HG02938 (cell line): ENCODE measurements at regions not wholly inside any gene's neighbourhood (a gene's known extent, or its start where the extent isn't known, plus 50 kb on each side); places are given as distances from the start of the nearest gene placed in this dataset.

Source experiments
- ATAC-seq: cut with Tn5 transposase; IDR thresholded peaks from one replicate; pipeline ENCODE4 v1.9.1; 2021; ENCODE audit warnings: mild to moderate bottlenecking, moderate library complexity; ENCODE audit not compliant: unreplicated experiment

DNA sequence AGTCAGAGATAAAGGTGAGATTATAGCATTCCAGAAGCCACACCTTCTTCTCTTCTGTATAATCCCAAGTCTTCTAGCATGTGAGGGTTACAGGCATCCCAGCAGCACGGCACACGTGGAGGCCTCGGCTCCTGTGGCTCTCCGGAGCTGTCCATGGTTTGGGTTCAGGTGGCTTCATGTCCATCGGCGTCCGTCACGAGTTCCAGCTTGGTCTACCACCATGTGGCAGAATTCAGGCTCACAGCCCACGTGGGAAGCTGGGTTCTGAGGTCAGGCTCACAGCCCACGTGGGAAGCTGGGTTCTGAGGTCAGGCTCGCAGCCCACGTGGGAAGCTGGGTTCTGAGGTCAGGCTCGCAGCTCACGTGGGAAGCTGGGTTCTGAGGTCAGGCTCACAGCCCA, 378.3 kb upstream of the SALL3 start:
- ATAC-seq: no peak

GRCh38 chr18:78601923-78602322, 377.7 kb upstream of the SALL3 start:
- no peak for ATAC-seq

- no peak for ATAC-seq
Observed at GRCh38 chr18:78602430-78602829, 377.2 kb upstream of the SALL3 start.

GRCh38 chr18:78603102-78603983, 376.3 kb upstream of the SALL3 start:
- no peak for ATAC-seq

DNA sequence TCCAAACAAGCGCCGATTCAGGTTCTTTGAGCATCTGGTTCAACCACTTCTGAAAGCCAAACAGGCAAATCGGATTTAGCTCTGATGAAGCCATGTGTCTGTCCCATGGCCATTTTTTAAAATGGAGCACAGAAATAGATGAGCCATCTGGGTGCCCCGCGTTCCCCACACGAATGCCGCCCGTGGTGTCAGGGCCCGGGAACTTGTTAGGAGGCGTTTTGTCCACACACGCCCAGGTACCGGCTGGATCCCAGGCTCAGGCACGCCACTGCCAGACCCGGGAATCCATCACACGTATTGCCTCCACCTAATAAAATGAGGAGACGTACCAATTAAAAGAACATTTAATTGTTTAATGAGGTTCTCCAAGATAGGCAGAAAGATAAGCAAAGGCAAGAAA, 374.4 kb upstream of the SALL3 start:
- ATAC-seq: no peak

DNA sequence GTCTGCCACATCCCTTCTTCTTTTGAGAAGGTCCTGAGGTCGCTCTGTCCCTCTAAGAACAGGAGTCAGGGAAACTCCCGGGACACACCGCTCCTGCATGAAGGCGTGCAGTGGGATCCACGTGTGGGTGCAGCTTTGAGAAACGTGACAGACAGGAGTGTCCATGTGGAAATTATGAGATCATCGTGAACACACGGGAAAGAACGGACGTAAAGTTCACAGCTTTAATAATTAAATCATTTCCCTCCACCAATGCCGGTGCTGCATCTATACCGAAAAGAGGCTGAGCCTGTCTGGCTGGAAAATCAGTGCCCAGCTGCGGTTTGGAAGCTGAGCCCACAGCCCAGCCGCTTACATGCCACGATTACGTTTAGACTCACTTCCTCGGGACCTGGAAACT, 372.4 kb upstream of the SALL3 start:
- no peak for ATAC-seq

DNA sequence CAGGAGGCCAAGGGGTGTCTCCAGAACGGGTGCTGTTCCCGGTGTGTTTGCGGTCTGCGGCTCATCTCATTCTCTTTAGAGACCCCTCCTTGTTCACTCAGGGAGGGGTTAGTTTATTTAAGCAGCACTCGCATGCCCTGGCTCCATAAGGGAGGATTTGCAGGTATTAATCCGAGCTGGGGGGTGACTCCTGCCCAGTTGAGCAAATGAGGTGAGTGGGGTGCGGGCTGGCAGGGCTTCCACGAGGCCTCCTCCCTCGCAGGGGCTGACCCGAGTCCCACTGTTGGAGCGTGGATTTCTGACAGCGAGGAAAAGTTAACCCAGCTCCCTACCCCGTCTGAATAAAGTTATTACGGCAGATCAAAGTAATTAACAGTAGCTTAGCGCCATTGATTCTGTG, 371.8 kb upstream of the SALL3 start:
- ATAC-seq: no peak

- ATAC-seq: no peak
Observed at GRCh38 chr18:78610179-78610578, 369.4 kb upstream of the SALL3 start.

- no peak for ATAC-seq
Observed at GRCh38 chr18:78611201-78611800, 368.3 kb upstream of the SALL3 start.

GRCh38 chr18:78611869-78612268, 367.7 kb upstream of the SALL3 start:
- no peak for ATAC-seq

GRCh38 chr18:78612318-78612717, 367.3 kb upstream of the SALL3 start:
- ATAC-seq: no peak

GRCh38 chr18:78612801-78613200, 366.8 kb upstream of the SALL3 start:
- ATAC-seq: no peak

GRCh38 chr18:78618726-78619125, 360.9 kb upstream of the SALL3 start:
- ATAC-seq: no peak

DNA sequence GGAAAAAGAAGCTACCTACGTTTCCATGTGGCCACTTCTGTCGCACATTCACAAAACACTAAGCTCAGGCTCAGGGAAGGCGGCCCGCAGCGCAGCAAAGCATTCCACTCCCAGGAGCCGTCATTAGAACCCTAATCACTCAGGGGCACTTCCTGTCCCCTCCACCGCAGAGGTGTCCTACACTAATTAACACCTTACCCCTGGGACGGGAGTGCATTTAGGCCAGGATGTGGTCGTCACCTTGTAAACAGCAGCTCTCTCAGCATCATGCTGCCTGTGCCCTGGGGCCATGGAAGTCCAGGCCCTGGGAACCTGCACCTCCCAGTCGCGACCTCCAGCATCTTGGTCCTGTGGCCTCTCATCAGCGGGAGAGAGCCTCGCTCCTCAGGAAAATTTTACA, 359.8 kb upstream of the SALL3 start:
- no peak for ATAC-seq

- ATAC-seq: no peak
Observed at GRCh38 chr18:78620326-78620725, 359.3 kb upstream of the SALL3 start.

DNA sequence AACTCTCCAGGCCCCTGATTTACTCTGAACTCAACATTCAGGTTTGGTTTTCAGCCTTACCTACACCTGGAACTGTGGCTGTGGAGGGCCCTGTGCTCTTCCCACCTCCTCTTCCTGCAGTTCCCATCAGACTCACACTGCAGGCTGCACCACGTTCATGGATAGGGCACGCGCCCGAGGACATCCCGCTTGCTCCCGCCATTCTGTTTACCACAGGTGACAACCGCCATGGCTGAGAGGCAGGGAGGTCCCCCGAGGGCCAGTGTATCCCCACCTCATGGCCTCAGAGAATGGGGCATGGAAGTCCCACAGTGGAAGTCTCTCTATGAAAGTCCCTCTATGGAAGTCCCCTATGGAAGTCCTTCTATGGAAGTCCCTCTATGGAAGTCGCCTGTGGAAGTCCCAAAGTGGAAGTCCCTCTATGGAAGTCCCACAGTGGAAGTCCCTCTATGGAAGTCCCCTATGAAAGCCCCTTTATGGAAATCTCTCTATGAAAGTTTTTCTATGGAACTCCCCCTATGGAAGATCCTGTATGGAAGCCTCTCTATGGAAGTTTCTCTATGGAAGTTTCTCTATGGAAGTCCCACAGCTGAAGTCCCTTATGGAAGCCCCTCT, 358.4 kb upstream of the SALL3 start:
- no peak for ATAC-seq

- no peak for ATAC-seq
Observed at GRCh38 chr18:78622251-78622906, 357.2 kb upstream of the SALL3 start.

DNA sequence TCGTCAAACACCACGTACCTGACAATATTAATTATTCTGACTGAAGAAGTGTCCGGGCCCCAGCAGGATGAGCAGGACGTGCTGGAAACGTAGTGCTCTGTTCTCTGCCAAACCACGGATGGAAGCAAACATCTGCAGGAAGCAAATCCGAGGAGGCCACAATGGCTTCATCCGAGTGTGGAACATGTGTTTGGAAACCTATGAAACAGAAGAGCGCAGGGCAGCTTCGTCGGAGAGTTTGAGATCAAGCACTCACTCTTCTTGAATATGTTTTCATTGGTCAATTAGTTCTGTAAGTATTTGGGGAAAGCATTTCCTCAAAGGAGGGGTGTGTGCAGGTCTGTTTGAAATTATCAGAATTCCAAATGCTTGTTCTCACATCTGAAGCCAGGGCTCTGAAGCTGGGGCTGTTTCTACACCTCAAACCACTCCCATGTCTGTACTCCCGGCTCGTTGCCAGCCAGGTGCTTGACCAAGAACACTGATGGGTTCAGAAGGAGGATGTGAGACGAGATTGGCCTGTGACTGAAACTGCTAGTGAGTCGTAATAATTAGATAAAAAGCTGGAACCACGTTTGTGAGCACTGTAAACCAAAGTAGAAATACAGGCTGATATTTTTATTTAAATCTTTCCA, 356.6 kb upstream of the SALL3 start:
- no peak for ATAC-seq

- ATAC-seq: no peak
Observed at GRCh38 chr18:78624646-78625279, 354.9 kb upstream of the SALL3 start.

DNA sequence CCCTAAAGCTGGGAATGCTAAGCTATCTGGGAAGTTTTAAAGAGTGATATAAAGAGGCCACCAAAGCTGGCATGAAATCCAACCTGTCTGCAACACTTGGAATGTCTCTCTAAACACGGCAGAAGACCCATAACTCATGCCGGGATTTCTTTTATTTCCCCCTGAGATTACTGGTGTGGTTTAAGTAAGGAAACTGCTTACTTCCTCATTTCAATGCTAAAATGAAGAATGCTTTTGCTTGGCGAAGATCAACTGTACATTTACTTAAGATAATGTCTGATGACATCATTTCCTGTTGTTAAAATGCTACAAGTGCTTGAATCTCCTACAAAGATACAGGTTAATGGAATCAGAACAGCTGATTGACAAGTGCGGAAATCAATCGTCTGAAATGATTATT, 353.8 kb upstream of the SALL3 start:
- no peak for ATAC-seq
